GM19238 (cell line): ENCODE measurements at regions not wholly inside any gene's neighbourhood (a gene's known extent, or its start where the extent isn't known, plus 50 kb on each side); places are given as distances from the start of the nearest gene placed in this dataset.

ENCODE experiments used
- DNase-seq: peaks from one replicate; pipeline ENCODE4 v3.0.0; 2011; ENCODE audit warnings: low spot score; ENCODE audit not compliant: insufficient read length

DNA sequence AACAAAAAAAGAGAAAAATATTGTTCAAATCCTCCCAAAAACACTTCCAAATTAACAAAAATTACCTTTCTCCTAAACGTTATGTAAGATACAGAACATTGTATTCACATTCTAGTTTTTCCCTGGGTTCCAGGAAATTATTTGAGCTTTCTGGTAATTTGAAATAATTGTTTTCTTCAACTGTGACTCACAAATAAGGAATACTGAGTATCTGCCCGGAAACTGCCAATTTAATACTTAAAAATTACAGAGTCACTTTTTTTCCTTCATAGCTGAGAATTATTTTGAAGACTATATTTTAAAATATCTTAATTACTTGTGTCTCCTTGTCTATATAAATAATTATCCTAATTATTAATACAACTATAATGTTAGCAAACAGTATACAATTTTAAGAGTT lies 709.0 kb upstream of the ARGLU1 start:
- DNase-seq, result no peak

DNA sequence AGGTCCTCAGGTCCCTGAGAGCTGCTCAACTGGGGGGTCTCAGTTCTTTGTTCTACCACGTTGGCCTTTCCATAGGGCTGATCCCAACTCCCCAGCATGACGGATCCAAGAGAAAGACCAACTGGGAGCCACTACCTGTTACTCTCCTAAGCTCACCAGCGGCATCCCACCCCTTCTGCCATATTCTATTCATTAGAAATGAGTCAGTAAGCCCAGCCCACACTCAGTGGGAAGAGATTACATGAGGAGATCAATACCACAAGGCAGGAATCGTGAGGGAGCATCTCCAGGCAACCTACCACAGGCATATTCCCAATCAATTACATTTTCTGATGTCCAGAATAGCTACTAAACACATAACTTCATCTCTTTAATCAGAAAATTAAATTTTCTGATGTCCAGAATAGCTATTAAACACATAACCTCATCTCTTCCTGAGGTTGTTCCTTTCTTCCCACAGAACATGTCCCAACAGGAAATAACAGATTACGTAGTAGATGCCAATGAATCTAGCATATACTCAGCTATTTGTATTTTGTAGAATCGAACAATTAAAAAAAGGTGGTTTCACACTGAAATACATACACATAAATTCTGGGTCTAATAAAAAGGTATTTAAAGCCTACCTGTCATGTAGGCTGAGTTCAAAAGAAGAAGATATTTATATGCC lies 708.1 kb upstream of the ARGLU1 start:
- no peak for DNase-seq

GRCh38 chr13:107275312-107275711 lies 707.4 kb upstream of the ARGLU1 start:
- DNase-seq, result no peak

GRCh38 chr13:107271227-107271626 lies 703.3 kb upstream of the ARGLU1 start:
- DNase-seq, result no peak

GRCh38 chr13:107266657-107267056 lies 698.7 kb upstream of the ARGLU1 start:
- DNase-seq, result no peak

DNA sequence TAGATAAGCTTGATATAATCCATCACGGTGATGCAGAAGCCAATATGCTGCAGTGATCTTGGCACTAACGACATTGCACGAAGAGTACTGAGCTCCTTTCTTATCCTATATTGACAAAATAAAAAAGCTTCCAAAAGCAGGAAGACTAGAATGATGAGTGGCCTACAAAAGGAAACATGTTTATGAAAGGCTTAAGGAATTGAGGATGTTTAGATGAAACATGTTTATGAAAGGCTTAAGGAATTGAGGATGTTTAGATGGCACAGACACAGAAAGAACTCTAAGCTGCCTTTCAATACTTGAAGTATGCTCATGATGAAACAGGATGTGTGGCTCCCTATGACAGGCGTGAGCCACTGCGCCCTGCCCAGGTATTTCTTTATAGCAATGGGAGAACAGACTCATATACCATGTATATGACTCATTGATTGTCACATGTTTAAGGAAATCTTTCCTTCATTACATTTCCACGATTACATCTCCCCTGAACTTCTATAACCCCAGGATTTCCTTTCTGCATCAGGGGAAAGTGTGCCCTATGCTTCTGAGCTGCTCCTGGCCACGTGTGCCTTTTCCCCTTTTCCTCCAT lies 690.8 kb upstream of the ARGLU1 start:
- DNase-seq, result no peak

- no peak for DNase-seq
Measured at GRCh38 chr13:107254392-107254791, 686.5 kb upstream of the ARGLU1 start.

GRCh38 chr13:107252428-107252827 lies 684.5 kb upstream of the ARGLU1 start:
- DNase-seq, result no peak

GRCh38 chr13:107252021-107252420 lies 684.1 kb upstream of the ARGLU1 start:
- no peak for DNase-seq

GRCh38 chr13:107251341-107251740 lies 683.4 kb upstream of the ARGLU1 start:
- no peak for DNase-seq

- no peak for DNase-seq
Measured at GRCh38 chr13:107250628-107251027, 682.7 kb upstream of the ARGLU1 start.

DNA sequence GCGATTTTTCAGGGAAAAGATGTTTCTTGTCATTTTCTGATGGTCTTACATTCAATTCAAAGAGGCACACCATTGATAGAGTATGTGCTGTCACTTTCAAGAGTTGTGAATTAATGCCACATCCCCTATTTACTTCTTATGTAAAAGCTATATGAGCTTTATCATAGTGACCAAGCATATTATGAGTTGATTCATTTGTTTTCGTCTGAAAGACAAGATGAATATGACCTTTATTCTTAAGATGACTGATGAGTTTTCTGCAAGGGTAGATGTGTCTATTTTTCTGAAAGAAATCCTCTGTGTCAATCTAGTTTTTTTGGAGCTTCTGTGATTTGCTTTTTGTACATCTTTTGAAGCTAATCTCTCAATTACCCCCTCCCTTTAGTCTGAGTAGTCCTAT lies 676.3 kb upstream of the ARGLU1 start:
- no peak for DNase-seq

DNA sequence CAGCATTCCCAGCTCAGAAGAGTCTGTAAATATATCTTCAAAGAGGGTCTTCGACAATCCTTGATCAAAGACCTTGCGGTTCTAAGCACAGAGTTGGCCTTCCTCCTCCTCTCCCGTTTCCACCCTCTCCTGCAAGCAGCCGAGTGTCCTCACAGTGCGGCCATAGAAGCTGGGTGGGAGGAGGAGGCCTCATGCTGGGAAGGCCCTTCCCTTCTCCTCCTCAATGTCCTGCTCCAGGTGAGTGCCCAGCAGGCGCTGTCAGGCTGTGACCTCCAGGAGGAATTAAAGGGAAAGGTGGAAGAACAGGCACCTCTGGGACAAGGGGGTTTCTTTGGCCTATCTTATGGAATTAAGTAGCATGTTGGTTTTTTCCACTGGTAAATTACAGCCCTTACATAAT lies 674.2 kb upstream of the ARGLU1 start:
- DNase-seq, result no peak

DNA sequence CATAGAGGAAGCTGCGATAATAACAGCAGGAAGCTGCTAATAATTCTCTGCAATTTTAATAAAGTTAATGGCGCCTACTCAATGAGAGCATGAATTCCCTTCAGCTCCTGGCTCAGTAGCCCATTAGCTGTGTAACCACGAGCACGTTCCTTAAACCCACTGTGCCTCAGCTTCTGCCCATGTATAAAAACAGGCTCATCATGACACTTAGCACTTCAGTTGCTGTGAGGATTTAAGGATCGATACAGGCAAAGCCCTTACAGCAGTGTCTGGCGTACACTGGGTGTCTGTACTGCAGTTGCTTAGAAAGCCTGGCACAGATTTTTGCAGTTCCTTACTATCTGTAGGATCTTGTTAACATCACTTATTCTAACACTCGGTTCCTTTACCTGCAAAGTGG lies 673.4 kb upstream of the ARGLU1 start:
- no peak for DNase-seq

DNA sequence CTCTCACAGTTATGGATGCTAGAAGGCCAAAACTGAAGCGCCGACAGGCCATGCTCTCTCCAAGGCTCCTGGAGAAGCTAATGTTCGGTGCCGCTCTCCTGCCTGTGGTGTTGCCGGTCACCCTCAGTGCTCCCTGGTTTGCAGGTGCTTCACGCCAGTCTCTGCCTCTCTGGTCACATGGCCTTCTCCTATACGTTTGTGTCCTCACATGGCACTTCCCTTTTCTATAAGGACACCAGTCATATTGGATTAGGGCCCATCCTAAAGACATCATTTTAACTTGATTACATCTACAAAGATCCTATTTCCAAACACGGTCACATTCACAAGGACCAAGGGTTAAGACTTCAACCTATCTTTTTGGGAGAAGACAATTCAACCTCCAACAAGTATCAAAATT lies 671.3 kb upstream of the ARGLU1 start:
- DNase-seq, result no peak

DNA sequence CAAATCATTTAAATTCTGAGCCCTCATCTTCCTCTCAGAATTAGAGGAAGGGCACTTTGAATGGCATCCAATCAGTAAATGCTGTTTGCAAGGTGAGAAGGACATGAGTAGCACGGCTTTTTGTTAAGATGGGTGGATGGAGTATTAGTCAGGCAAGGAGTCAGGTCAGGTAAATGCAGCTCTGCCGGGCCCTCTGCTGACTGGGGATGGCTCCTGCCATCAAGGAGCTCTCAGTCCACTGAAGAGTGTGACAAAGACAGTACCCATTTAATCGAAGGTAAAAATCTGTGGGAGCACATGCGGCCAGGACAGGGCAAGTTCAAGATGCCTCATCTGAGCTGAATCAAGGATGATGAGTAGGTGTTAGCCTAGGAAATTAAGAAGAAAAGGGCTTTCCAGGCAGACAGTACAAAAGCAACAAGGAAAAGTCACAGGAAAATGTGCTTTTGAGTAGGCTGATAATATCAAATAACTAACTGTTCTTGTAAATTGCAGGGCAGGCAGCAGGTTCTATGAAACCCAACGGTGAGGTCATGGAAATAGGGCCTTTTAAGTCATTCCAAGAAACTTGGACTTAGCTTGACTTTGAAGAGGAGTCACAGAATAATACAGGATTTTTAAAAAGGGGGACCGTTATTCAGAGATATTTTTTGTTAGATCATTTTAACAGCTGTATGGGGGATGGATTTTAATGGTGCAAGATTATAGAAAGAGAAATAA lies 670.5 kb upstream of the ARGLU1 start:
- no peak for DNase-seq

- DNase-seq, result no peak
Measured at GRCh38 chr13:107234319-107235073, 666.6 kb upstream of the ARGLU1 start.

- DNase-seq, result no peak
Measured at GRCh38 chr13:107233541-107233940, 665.6 kb upstream of the ARGLU1 start.

- DNase-seq, result no peak
Measured at GRCh38 chr13:107231944-107232343, 664.0 kb upstream of the ARGLU1 start.

DNA sequence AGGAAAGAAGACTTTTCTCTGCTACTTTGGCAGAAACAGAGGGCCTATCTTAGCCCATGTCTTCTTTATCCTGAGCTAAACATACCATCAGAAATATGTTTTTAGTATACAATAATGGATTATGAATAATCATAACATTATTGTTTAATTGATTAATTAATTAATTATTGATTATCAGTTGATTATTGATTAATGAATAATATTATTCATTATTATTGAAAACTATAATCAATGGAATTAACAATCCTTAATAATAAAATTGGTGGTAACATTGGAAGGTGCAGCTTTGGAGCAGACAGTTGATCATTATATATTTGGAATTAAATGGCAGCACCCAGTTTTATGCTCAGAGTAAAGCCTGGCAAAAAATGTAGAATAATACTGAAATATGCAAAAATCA lies 655.9 kb upstream of the ARGLU1 start:
- DNase-seq, result no peak

- no peak for DNase-seq
Measured at GRCh38 chr13:107222597-107222996, 654.7 kb upstream of the ARGLU1 start.

GRCh38 chr13:107220245-107220644 lies 652.3 kb upstream of the ARGLU1 start:
- DNase-seq, result no peak
